Small intestine (tissue), 7 donors: ENCODE measurements at regions not wholly inside any gene's neighbourhood (a gene's known extent, or its start where the extent isn't known, plus 50 kb on each side); places are given as distances from the start of the nearest gene placed in this dataset.

Experiments used
- DNase-seq, 2 donors: peaks; one replicate each; pipeline versions ENCODE4 v3.0.0 to v3.0.0-alpha.2; 2013
- FAIRE-seq: peaks from 2 replicates; lab custom pipeline; 2012; peaks lifted over from hg19 to GRCh38; lab: Jason Lieb, UNC
- H3K27ac ChIP-seq, 3 donors: one replicate each; pipeline ENCODE4 v1.5.1; 2013; ENCODE audit warnings: low read length in 2 of 3, mild to moderate bottlenecking in 2 of 3, control low read depth in 1 of 3, inconsistent platforms in 1 of 3, low read depth in 1 of 3, moderate library complexity in 1 of 3
- H3K27me3 ChIP-seq, 3 donors: one replicate each; pipeline ENCODE4 v1.6.1; 2013; ENCODE audit warnings: low read length in 3 of 3, inconsistent platforms in 1 of 3; ENCODE audit not compliant: control insufficient read depth in 3 of 3, insufficient read depth in 3 of 3
- H3K36me3 ChIP-seq, 3 donors: one replicate each; pipeline ENCODE4 v1.6.1; 2013; ENCODE audit warnings: low read length in 3 of 3, inconsistent platforms in 1 of 3, low read depth in 1 of 3, mild to moderate bottlenecking in 1 of 3, moderate library complexity in 1 of 3; ENCODE audit not compliant: control insufficient read depth in 3 of 3, insufficient read depth in 2 of 3
- H3K4me1 ChIP-seq, 3 donors: one replicate each; pipeline ENCODE4 v1.6.1; 2013; ENCODE audit warnings: low read length in 2 of 3, inconsistent platforms in 1 of 3, low read depth in 1 of 3, mild to moderate bottlenecking in 1 of 3, moderate library complexity in 1 of 3; ENCODE audit not compliant: control insufficient read depth in 3 of 3, insufficient read depth in 2 of 3
- H3K4me3 ChIP-seq, 3 donors: one replicate each; pipeline ENCODE4 v1.5.1; 2013; ENCODE audit warnings: low read length in 3 of 3, control low read depth in 1 of 3, inconsistent platforms in 1 of 3, low read depth in 1 of 3, mild to moderate bottlenecking in 1 of 3, moderate library complexity in 1 of 3
- H3K9me3 ChIP-seq, 2 donors: one replicate each; pipeline ENCODE4 v1.6.1; 2013; ENCODE audit warnings: low read depth in 1 of 2, low read length in 1 of 2; ENCODE audit not compliant: control insufficient read depth in 2 of 2, insufficient read depth in 1 of 2
- WGBS, 3 donors: extraction: QIAGEN DNeasy Blood & Tissue Kit; methylation state at CpG; one replicate each; pipeline ENCODE4 v1.1.7; 2013; 5-methylcytosine and 5-hydroxymethylcytosine counted together
- donor health status: healthy with polysubstance abuse.
- donor health status: control.
- donor health status: control.
- donor health status: Bipolar disorder and iron deficiency.
- donor health status: healthy.

DNA sequence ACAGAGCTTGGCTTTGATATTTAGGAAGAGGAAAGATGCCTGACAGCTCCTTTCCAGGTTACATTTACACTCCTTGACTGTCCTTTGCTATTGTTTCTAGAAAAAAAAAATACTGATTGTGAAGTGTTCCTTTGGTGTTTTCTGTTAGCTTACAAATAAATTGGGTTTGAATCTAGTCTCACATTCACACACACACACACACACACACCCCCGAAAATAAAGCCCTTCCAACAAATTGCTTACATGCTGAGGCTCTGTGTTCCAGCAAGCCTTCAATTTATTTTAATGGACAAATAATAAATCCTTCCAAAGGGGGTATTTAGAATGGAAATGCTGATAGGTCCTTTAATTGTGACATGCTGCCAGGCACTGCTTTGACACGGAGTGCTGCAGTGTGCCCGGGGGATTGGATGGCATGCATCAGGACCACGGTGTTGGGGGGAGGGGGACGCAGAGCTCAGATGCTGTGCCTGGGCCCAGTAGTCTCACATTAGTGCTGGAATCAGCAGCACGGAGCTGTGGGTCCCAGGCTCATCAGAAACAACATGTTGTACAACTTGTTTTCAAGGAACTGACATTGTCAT is 199.9 kb downstream of the CD83 start:
- DNase-seq (no peak), FAIRE-seq (no peak)
- no peak overlapping the region for H3K4me3 ChIP-seq
- no peaks in the 10 kb centered on the region for H3K36me3 ChIP-seq
- no peaks in the 10 kb centered on the region for H3K4me1 ChIP-seq
- WGBS, 3 donors = 72 to 89% (median 77%) methylated on average over 6 of the region's 6 CpGs
- H3K9me3 ChIP-seq = no peaks in the 10 kb centered on the region
- no peaks in the 10 kb centered on the region for H3K27me3 ChIP-seq
- no peak overlapping the region for H3K27ac ChIP-seq

DNA sequence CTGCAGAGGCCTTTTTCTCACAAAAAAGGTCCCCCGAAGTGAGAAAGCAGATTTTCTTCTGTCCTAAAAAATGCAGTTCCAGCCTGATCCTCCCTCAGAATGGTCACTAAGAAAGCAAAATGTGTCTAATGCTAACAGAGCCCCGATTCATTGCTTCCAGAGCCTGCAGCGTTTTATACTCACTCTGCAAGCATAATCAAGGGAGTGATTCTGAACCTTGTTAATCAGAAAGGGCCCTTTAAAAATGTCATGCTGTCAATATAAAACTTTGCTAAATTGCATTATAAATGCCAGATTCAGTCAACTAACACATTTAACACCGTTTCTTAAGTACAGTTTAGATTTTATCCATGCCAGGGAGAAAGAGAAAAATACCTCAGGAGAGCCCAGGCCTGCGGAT is 202.8 kb downstream of the CD83 start:
- 83 to 89% (median 86%) methylated on average over 5 of the region's 5 CpGs for WGBS, 3 donors
- Histone ChIP-seq H3K27me3 (no peaks in the 10 kb centered on the region), H3K4me1 (no peaks in the 10 kb centered on the region), H3K4me3 (no peak overlapping the region), H3K36me3 (no peaks in the 10 kb centered on the region), H3K9me3 (no peaks in the 10 kb centered on the region), H3K27ac (no peak overlapping the region)
- DNase-seq (no peak), FAIRE-seq (no peak)

DNA sequence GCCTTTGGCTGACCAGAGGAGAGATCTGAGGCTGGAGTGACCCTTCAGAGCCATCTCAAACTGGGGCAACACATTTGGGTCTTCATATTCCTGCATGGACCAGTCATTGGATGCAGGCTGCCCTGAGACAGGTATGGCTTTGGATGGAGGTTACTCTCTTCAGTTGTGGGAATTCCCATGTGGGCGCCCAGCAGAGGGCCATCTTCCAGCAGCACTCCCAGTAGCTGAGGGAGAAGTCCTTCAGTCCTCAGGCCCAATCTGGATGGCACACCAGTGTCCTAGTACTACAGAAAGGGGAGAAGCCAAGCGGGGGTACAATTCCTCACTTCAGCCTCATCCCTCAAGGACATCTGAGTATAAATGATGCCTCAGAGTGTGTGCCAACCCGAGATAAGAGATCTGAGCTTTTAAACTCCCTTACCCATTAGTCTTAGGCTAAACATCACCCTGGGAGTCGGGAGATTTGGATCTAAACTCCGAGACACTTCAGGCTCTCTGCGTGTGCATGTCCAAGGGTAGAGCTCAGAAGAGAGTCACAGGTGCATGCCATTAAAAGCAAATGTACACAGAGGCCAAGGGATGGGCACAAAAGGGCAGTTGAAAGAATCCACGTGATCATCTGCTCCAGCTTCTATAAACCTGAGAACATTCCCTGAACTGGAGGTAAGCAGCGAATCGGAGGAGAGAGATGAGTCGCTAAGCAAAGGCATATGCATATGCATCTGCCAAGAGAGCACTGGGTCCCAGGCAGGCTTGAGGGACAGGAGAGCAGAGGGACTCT is 204.6 kb downstream of the CD83 start:
- no peaks in the 10 kb centered on the region for H3K9me3 ChIP-seq
- H3K27me3 ChIP-seq = no peaks in the 10 kb centered on the region
- WGBS, 3 donors = 78 to 90% (median 90%) methylated on average over 10 of the region's 10 CpGs
- H3K4me3 ChIP-seq = no peak overlapping the region
- DNase-seq (peak; percentile 29 to 44), FAIRE-seq (no peak)
- H3K36me3 ChIP-seq = no peaks in the 10 kb centered on the region
- H3K4me1 ChIP-seq = no peaks in the 10 kb centered on the region
- H3K27ac ChIP-seq = no peak overlapping the region

GRCh38 chr6:14322841-14323240 is 205.3 kb downstream of the CD83 start:
- Histone ChIP-seq H3K4me1 (no peaks in the 10 kb centered on the region), H3K27ac (no peak overlapping the region), H3K4me3 (no peak overlapping the region), H3K27me3 (no peaks in the 10 kb centered on the region), H3K36me3 (no peaks in the 10 kb centered on the region), H3K9me3 (no peaks in the 10 kb centered on the region)
- no peak for FAIRE-seq
- DNase-seq = no peak
- 89 to 93% (median 89%) methylated on average over 3 of the region's 3 CpGs for WGBS, 3 donors

- Histone ChIP-seq H3K27me3 (no peaks in the 10 kb centered on the region), H3K4me1 (no peaks in the 10 kb centered on the region), H3K27ac (no peak overlapping the region), H3K9me3 (no peaks in the 10 kb centered on the region), H3K4me3 (no peak overlapping the region), H3K36me3 (no peaks in the 10 kb centered on the region)
- 89 to 99% (median 96%) methylated on average over 2 of the region's 2 CpGs for WGBS, 3 donors
- no peak for FAIRE-seq
- no peak for DNase-seq
Measured at GRCh38 chr6:14326774-14327173, 209.2 kb downstream of the CD83 start.

GRCh38 chr6:14328163-14328562 is 210.6 kb downstream of the CD83 start:
- no peaks in the 10 kb centered on the region for H3K4me1 ChIP-seq
- H3K36me3 ChIP-seq = no peaks in the 10 kb centered on the region
- 93 to 94% (median 94%) methylated on average over 9 of the region's 9 CpGs for WGBS, 3 donors
- no peak overlapping the region for H3K27ac ChIP-seq
- DNase-seq = no peak
- no peak for FAIRE-seq
- no peaks in the 10 kb centered on the region for H3K27me3 ChIP-seq
- H3K4me3 ChIP-seq = no peak overlapping the region
- H3K9me3 ChIP-seq = no peaks in the 10 kb centered on the region

DNA sequence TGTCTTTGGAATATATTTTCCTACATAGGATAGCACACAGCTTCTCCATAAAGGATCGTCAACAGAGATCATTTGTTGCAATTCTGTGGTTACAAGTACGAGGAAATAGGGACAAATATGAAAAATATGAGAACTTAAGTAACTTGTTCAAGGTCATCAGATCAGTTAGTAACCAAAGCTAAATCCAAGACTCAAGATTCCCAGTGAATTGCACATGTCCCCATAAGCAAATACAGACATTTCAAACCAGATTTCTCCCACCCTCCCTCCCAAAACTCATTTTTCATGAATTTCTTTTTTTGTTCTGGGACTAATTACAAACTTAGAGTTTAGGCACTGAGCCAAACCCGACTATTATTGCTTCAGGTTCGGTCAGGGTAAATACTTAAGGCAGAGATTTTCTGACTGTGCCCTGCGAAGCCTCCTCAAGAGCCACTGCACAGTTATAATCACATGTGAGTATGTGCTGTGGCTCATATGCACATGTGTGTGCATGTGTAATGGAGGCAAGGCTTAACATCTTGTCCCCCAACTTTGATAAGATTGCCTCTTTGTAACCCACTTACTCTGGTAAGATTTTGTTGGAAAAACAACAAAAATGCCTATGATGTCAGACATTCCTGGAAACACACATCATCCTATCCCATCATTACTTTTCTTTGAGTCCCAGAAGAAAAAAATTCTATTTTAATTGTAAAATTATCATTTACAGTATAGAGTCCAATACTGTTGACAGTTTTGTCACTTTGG is 216.2 kb downstream of the CD83 start:
- Histone ChIP-seq H3K27ac (no peak overlapping the region), H3K27me3 (no peaks in the 10 kb centered on the region), H3K4me1 (no peaks in the 10 kb centered on the region), H3K9me3 (no peaks in the 10 kb centered on the region), H3K4me3 (no peak overlapping the region), H3K36me3 (no peaks in the 10 kb centered on the region)
- DNase-seq (no peak), FAIRE-seq (no peak)
- 66 to 73% (median 70%) methylated on average over 5 of the region's 5 CpGs for WGBS, 3 donors

- no peak for DNase-seq
- Histone ChIP-seq H3K27ac (no peak overlapping the region), H3K4me1 (no peaks in the 10 kb centered on the region), H3K36me3 (no peaks in the 10 kb centered on the region), H3K27me3 (no peaks in the 10 kb centered on the region), H3K4me3 (no peak overlapping the region), H3K9me3 (no peaks in the 10 kb centered on the region)
- no peak for FAIRE-seq
- WGBS, 3 donors = 79 to 87% (median 82%) methylated on average over 2 of the region's 2 CpGs
Measured at GRCh38 chr6:14335071-14335470, 217.5 kb downstream of the CD83 start.
